Dendritic cell treated with granulocyte-macrophage colony-stimulating factor and Interleukin-4, amounts not matched to agents 40 ng/mL and 50 ng/mL, for 4 days (primary cell): ENCODE measurements at regions not wholly inside any gene's neighbourhood (a gene's known extent, or its start where the extent isn't known, plus 50 kb on each side); places are given as distances from the start of the nearest gene placed in this dataset.
"Not testable (repeated sequence)": the region's sequence is repeated elsewhere in the genome, so short reads cannot be mapped to it uniquely, and the experiment has no call there.

Experiments used
- H3K27ac Mint-ChIP-seq: one replicate; pipeline ENCODE4 v1.8.0; 2022; ENCODE audit warnings: mild to moderate bottlenecking, mixed read lengths
- H3K27me3 Mint-ChIP-seq: one replicate; pipeline ENCODE4 v1.8.0; 2022; ENCODE audit warnings: mild to moderate bottlenecking, mixed read lengths
- H3K36me3 Mint-ChIP-seq: one replicate; pipeline ENCODE4 v1.8.0; 2022; ENCODE audit warnings: low read depth, mixed read lengths
- H3K4me1 Mint-ChIP-seq: one replicate; pipeline ENCODE4 v1.8.0; 2022; ENCODE audit warnings: low read depth, mixed read lengths
- H3K4me3 Mint-ChIP-seq: one replicate; pipeline ENCODE4 v1.8.0; 2022; ENCODE audit warnings: mild to moderate bottlenecking, moderate library complexity, mixed read lengths
- H3K9me3 Mint-ChIP-seq: one replicate; pipeline ENCODE4 v1.8.0; 2022; ENCODE audit warnings: mixed read lengths
- intact Hi-C: fragments of 100-400 bp; cut with micrococcal nuclease; formaldehyde crosslinking; loops from one replicate; pipeline ENCODE4 v1.15.0; 2022

DNA sequence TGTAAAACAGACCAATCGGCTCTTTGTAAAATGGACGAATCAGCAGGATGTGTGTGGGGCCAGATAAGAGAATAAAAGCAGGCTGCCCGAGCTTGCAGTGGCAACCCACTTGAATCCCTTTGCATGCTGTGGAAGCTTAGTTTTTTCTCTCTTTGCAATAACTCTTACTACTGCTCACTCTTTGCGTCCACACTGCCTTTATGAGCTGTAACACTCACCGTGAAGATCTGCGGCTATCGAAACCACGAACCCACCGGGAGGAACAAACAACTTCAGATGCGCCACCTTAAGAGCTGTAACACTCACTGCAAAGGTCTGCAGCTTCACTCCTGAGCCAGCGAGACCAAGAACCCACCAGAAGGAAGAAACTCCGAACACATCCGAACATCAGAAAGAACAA is 722.7 kb downstream of the DIAPH3 start:
- H3K27ac Mint-ChIP-seq, intact Hi-C loops, H3K36me3 Mint-ChIP-seq, H3K4me1 Mint-ChIP-seq, H3K9me3 Mint-ChIP-seq, H3K4me3 Mint-ChIP-seq: not testable (repeated sequence)
- peaks cover 12% of the 10 kb centered on the region for H3K27me3 Mint-ChIP-seq

DNA sequence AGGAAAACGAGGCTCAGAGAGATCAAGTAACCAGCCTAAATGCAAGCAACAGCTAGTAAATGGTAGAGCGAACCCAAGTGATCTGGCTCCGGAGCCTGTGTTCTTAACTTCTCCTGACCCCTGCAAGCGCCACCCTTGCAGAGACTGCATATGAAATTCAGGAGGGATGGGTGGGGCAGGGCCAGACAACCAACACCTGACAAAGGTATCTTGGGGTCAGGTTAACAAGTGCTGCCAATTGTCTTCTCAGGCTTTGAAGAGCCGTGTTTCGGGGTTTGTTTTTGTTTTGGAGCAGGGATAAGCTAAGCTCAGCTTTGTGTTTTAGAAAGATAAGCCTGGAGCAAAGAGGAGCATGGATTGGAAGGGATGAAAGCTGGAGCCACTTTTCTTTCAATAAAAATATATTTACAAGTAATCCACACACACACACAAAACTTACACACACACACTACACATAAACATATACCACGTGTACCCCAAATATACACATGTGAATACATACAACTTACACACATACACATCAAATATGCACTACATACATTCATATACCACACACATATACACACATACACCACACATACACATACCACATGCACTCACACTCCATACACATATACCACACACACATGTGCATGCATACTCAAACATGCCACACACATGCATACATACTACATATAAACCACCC is 722.0 kb downstream of the DIAPH3 start:
- no peaks in the 10 kb centered on the region for H3K36me3 Mint-ChIP-seq
- H3K27me3 Mint-ChIP-seq, result peaks cover 12% of the 10 kb centered on the region
- peaks cover 5% of the 10 kb centered on the region for H3K4me1 Mint-ChIP-seq
- H3K27ac Mint-ChIP-seq, result no peak overlapping the region
- H3K4me3 Mint-ChIP-seq, result no peak overlapping the region
- H3K9me3 Mint-ChIP-seq, result peaks cover 3% of the 10 kb centered on the region
- intact Hi-C loops, result no loop called here

DNA sequence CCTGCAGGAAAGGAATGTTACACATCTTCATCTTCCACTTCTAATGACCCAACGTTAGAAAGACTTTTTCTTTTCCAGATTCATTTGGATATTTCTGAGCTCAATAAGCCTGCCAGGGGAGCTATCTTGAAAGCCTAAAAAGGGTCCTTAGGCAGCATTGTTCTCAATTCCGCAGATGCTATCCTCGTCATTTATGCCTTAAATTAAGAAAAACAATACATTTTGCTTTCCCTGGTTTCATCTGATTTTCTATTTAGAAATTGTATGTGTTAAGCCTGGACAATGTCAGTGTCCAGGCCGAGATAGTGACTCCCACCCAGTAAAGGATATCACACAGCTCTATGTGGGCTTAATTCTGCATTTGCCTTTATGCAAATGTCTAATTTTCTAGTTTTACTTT is 721.3 kb downstream of the DIAPH3 start:
- H3K27me3 Mint-ChIP-seq, result peaks cover 12% of the 10 kb centered on the region
- no peak overlapping the region for H3K4me3 Mint-ChIP-seq
- H3K36me3 Mint-ChIP-seq, result no peaks in the 10 kb centered on the region
- H3K4me1 Mint-ChIP-seq, result peaks cover 5% of the 10 kb centered on the region
- intact Hi-C loops, result no loop called here
- H3K27ac Mint-ChIP-seq, result no peak overlapping the region
- H3K9me3 Mint-ChIP-seq, result no peaks in the 10 kb centered on the region

DNA sequence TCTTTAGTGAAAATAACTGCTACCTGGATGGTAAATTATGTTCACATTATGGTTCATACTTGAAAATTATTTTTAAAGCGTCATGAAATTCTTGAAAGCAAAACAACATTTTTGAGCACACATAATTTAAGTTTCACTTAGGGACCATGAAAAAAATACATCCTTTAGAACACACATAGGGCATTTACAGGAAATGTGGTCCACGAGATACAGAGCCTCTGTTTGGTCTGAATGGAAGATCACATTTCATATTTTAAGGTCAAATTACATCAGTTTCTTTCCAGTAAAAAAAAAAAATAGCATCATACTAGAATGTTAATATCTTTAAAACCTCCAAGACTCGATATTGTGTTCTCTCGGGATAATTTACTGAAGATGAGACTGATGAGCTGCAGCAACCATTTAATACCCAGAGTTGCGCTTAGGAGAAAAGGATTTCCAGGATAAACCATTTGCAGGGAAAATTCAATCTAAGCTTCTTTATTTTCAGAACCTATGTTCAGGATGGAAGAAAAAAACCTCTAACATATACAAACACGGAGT is 720.7 kb downstream of the DIAPH3 start:
- H3K27ac Mint-ChIP-seq, result no peak overlapping the region
- H3K9me3 Mint-ChIP-seq, result no peaks in the 10 kb centered on the region
- intact Hi-C loops, result no loop called here
- H3K27me3 Mint-ChIP-seq, result peaks cover 12% of the 10 kb centered on the region
- no peak overlapping the region for H3K4me3 Mint-ChIP-seq
- peaks cover 5% of the 10 kb centered on the region for H3K4me1 Mint-ChIP-seq
- H3K36me3 Mint-ChIP-seq, result no peaks in the 10 kb centered on the region

DNA sequence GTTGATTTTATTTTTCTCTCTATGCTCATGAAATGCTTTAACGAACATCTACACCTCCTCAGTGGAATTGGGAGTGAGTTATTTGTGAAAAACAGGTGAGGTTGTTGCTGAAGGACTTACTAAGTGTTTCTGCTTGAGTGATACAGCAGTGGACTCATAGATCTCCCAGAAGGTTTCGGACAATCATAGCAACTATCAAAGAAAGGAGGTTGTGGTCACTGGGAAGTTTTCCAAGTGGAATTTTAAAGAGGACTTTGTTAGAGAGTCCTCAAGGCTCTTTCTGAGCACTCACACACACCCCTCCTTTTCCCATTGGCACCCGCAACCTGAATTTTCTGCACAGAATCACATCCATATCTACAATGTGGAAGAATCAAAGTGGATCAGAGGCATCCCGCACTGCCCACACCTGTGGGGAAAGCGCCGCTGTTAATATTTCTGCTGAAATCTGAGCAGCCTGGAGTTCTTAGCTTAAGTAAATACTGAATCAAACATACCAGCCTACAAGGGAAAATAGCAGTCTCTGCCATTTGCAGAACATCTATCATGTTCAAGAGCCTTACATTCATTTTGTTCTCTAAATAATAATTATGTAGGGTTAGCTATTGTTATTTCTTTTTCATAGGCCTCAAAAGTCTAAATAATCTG is 719.4 kb downstream of the DIAPH3 start:
- no peaks in the 10 kb centered on the region for H3K36me3 Mint-ChIP-seq
- H3K27ac Mint-ChIP-seq, result no peak overlapping the region
- H3K4me1 Mint-ChIP-seq, result peaks cover 5% of the 10 kb centered on the region
- H3K9me3 Mint-ChIP-seq, result no peaks in the 10 kb centered on the region
- H3K27me3 Mint-ChIP-seq, result peaks cover 12% of the 10 kb centered on the region
- intact Hi-C loops, result no loop called here
- no peak overlapping the region for H3K4me3 Mint-ChIP-seq

DNA sequence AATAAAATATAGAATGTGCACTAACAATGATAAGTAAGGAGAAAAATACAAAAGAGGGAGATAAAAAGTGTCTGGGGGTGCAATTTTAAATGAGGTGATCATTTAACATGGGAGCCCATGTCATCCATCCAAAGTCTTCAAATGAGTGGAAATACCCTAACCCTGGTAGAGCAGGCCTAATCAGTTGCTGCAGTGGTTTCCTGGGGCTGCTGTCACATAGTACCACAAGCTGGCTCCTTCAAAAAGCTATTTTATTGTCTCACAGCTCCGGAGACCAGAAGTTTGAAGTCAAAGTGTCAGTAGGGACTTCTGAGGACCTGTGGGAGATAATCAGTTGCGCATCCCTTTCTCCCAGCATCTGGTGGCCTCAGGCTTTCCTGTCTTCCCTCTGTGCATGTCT is 717.9 kb downstream of the DIAPH3 start:
- Mint-ChIP-seq H3K27ac (no peak overlapping the region), H3K4me1 (peaks cover 9% of the 10 kb centered on the region), H3K9me3 (no peaks in the 10 kb centered on the region), H3K4me3 (no peak overlapping the region), H3K36me3 (no peaks in the 10 kb centered on the region), H3K27me3 (peaks cover 11% of the 10 kb centered on the region)
- intact Hi-C loops, result no loop called here

DNA sequence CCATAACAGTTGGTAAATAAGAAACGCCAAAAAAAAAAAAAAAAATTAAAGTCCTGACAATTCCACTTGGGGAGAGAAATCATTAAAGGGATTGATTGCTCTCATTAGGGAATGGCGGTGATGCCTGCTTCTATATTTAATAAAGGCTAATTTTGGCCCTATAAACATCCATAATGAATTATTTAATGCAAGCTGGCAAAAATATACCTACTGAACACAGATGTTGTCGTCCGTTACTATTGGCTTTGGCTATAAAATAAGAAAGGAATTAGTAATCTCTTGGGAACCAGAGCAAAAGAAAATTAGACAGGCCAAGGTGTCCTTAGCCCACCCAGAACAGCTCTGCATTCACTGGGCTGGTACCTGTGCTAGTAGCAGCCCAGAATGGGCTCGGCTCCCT is 717.3 kb downstream of the DIAPH3 start:
- H3K36me3 Mint-ChIP-seq, result no peaks in the 10 kb centered on the region
- no peak overlapping the region for H3K4me3 Mint-ChIP-seq
- intact Hi-C loops, result no loop called here
- H3K27ac Mint-ChIP-seq, result no peak overlapping the region
- H3K4me1 Mint-ChIP-seq, result peaks cover 10% of the 10 kb centered on the region
- H3K27me3 Mint-ChIP-seq, result peaks cover 6% of the 10 kb centered on the region
- H3K9me3 Mint-ChIP-seq, result no peaks in the 10 kb centered on the region

DNA sequence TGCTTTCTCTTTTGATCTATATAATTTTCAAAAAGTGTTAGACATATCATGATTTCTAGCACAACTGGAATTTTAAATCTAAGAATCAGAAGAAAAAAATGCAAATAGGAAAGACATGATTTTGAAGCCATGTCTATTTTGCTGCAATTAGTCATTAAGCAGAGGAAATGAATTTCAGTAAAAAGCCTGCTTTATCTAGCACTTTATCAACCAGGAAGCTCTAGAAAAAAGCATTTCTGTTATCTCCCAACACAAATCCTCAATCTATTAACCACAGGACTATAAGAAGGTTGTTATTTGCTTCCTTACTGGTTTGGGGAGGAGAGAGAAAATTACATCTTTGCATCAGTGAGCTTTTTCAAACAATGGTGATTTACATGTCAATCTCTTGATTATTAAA is 716.7 kb downstream of the DIAPH3 start:
- intact Hi-C loops, result no loop called here

DNA sequence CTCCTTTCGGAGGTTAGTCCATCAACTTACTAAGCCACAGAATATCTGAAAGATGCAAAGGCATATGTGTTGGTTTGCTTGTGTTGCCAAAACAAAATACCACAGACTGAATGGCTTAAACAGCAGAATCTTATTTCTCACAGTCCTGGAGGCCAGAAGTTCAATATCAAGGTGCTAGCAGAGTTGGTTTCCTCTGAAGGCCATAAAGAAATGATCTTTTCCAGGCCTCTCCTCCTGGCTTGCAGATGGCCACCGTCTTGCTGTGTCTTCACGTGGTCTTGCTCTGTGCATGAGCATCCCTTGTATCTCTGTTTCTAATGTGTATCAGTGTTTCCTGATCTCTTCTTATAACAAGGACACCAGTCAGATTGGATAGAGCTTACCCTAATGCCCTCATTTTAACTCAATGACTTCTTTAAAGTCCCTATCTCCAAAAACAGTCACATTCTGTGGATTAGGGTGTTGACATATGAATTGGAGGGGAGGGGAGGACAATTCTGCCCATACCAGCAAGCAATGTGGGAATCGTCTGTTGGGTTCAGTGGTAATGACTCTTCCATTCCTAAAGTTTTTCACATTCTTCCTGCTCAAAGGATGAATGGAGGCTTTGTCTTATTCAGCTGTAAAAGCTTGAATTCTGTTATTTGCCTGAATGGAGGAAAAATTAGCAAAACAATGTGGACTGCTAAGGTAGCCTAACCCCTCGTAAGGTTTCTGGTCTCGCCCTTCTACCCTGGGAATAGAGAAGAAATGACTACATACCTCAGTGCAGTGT is 715.7 kb downstream of the DIAPH3 start:
- no peak overlapping the region for H3K4me3 Mint-ChIP-seq
- H3K4me1 Mint-ChIP-seq, result peaks cover 26% of the 10 kb centered on the region
- intact Hi-C loops, result no loop called here
- H3K9me3 Mint-ChIP-seq, result no peaks in the 10 kb centered on the region
- H3K27ac Mint-ChIP-seq, result no peak overlapping the region
- H3K36me3 Mint-ChIP-seq, result no peaks in the 10 kb centered on the region
- H3K27me3 Mint-ChIP-seq, result peaks cover 1% of the 10 kb centered on the region

More for the DNA sequence above, 716.7 kb downstream of the DIAPH3 start:
- Mint-ChIP-seq H3K27ac (no peak overlapping the region), H3K4me1 (peaks cover 16% of the 10 kb centered on the region), H3K27me3 (peaks cover 3% of the 10 kb centered on the region), H3K36me3 (no peaks in the 10 kb centered on the region), H3K4me3 (no peak overlapping the region), H3K9me3 (no peaks in the 10 kb centered on the region)

DNA sequence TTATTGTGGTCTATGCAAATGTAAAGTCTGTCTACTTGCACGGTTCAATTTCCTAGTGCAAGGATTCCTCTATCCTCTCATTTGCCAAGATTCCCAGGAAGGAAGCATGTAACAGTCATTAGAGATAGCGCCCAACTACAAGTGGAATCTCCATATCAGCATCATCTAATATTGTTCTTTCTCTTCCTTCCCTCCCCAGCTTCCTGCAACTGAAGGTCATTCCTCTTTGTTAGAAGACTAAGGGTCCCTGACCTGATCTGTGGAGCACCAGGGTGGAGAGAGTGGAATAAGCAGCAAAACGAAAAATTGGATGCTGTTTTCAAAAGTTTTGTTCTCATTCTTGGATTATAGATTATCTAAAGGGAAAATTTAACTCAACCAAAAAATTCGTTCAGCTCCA is 714.0 kb downstream of the DIAPH3 start:
- no peaks in the 10 kb centered on the region for H3K9me3 Mint-ChIP-seq

DNA sequence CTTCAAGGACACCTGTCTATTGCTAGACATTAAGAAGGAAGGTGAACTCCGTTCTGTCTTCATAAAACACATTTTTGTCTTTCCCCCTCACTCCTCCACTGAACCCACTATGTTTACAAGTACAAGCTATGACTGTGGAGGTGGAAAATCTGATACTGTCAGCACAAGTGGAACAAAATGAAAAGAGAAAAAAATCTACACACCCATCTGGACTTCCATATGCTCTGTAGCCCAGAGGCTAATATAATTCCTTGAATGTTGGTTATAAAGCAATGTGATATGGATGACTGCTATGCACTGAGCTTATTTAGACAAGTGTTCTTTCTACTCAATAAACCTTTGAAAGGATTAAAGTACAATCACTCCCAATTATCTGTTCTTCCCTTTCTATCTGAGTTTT is 713.5 kb downstream of the DIAPH3 start:
- Mint-ChIP-seq H3K27me3 (peaks cover 1% of the 10 kb centered on the region), H3K36me3 (no peaks in the 10 kb centered on the region), H3K4me1 (peaks cover 26% of the 10 kb centered on the region), H3K27ac (no peak overlapping the region), H3K4me3 (no peak overlapping the region), H3K9me3 (no peaks in the 10 kb centered on the region)
- intact Hi-C loops, result no loop called here

More for the DNA sequence above, 714.0 kb downstream of the DIAPH3 start:
- no peaks in the 10 kb centered on the region for H3K36me3 Mint-ChIP-seq
- H3K27ac Mint-ChIP-seq, result no peak overlapping the region
- H3K4me1 Mint-ChIP-seq, result peaks cover 26% of the 10 kb centered on the region
- intact Hi-C loops, result no loop called here
- peaks cover 1% of the 10 kb centered on the region for H3K27me3 Mint-ChIP-seq
- no peak overlapping the region for H3K4me3 Mint-ChIP-seq

DNA sequence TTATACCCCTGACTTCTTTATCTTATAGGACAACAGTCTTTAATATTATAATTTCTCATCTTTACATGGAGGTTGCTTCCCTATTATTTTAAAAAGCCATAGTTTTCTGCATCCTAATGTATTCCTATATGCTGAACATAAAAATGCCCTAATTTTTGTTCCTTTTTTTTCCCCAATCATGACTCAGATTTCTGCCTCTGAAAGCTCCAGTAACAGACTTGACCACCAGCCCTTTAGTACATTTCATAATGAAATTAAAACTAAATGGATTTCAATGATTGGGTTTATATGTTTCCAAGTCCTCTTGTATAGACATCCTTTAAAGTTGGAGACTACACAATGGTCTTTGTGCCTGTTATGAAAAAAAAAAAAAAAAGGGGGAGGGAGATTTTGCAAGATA is 712.5 kb downstream of the DIAPH3 start:
- no peaks in the 10 kb centered on the region for H3K9me3 Mint-ChIP-seq
- H3K27me3 Mint-ChIP-seq, result no peaks in the 10 kb centered on the region
- H3K27ac Mint-ChIP-seq, result no peak overlapping the region
- peaks cover 26% of the 10 kb centered on the region for H3K4me1 Mint-ChIP-seq
- no peak overlapping the region for H3K4me3 Mint-ChIP-seq
- intact Hi-C loops, result no loop called here
- H3K36me3 Mint-ChIP-seq, result no peaks in the 10 kb centered on the region

DNA sequence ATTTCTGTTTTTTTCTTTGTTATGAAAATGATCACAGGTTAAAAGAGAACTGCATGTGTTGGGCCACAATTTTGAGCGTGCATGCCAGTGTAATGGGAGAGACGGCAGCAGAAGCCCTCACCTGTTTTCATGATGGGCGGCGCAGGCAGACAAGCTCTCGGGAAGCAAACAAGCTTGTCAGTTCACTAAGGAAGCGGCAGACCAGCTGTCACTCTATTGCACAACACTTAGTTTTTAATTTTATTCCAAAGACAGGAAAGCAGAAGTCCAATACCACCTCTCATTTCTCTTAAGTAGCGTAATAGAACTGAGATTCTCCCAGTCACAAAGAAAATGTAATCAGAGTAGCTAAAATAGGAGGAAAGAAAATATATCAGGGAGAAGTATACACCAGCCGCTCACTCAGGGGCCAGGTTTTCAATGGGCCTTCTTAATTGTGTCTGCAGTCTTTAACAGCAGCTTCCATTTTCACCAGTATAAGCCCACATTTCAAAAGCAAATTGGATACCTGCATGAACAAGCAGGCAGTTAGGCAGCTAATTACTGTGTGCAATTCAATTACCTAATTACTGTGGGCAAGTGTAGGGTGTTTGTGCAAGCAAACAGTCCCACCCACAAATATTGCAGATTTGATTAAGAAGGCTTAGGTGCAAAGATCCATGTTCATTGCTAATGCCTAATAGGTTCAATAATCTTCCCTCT is 711.4 kb downstream of the DIAPH3 start:
- no peaks in the 10 kb centered on the region for H3K9me3 Mint-ChIP-seq
- no peaks in the 10 kb centered on the region for H3K27me3 Mint-ChIP-seq
- H3K27ac Mint-ChIP-seq, result peak overlapping the region; percentile 61
- no peaks in the 10 kb centered on the region for H3K36me3 Mint-ChIP-seq
- H3K4me3 Mint-ChIP-seq, result peak overlapping the region; percentile 66
- intact Hi-C loops, result no loop called here
- H3K4me1 Mint-ChIP-seq, result peaks cover 26% of the 10 kb centered on the region
